DND-41 (cell line): ENCODE measurements at regions not wholly inside any gene's neighbourhood (a gene's known extent, or its start where the extent isn't known, plus 50 kb on each side); places are given as distances from the start of the nearest gene placed in this dataset.

ENCODE experiments used
- ATAC-seq: fragments of 200-7000 bp; cut with Tn5 transposase; 3 replicates; pipeline ENCODE4 v1.9.1; 2021; ENCODE audit warnings: low read depth; ENCODE audit not compliant: insufficient read depth
- DNase-seq: peaks from one replicate; pipeline ENCODE4 v3.0.0-alpha.2; 2020
- H2AFZ ChIP-seq: 2 replicates; pipeline ENCODE4 v1.6.0; 2012; ENCODE audit warnings: low read depth, low read length
- H3K27ac ChIP-seq: 2 replicates; pipeline ENCODE4 v1.5.1; 2012; ENCODE audit warnings: low read length, inconsistent platforms
- H3K27me3 ChIP-seq: fragments of 200-600 bp; sonication (generic); 2 replicates; pipeline ENCODE4 v1.6.0; 2012; ENCODE audit warnings: low read length, mild to moderate bottlenecking, inconsistent platforms; ENCODE audit not compliant: insufficient read depth, poor library complexity
- H3K36me3 ChIP-seq: 2 replicates; pipeline ENCODE4 v1.5.1; 2012; ENCODE audit warnings: low read length, inconsistent platforms; ENCODE audit not compliant: insufficient read depth
- H3K4me1 ChIP-seq: 2 replicates; pipeline ENCODE4 v1.5.1; 2012; ENCODE audit warnings: mild to moderate bottlenecking, low read length; ENCODE audit not compliant: insufficient read depth
- H3K4me2 ChIP-seq: 2 replicates; pipeline ENCODE4 v1.6.0; 2012; ENCODE audit warnings: mild to moderate bottlenecking, moderate library complexity, low read length, inconsistent platforms; ENCODE audit not compliant: insufficient read depth
- H3K4me3 ChIP-seq, 2 experiments: fragments of 200-600 bp in 1 of 2; shearing (Covaris generic) in 1 of 2; 2 replicates each; pipeline ENCODE4 v1.5.1; 2012 to 2016; ENCODE audit warnings: inconsistent platforms in 2 of 2, low read length in 2 of 2, mild to moderate bottlenecking in 2 of 2, low read depth in 1 of 2, moderate library complexity in 1 of 2
- H3K79me2 ChIP-seq: 2 replicates; pipeline ENCODE4 v1.6.0; 2012; ENCODE audit warnings: low read length, inconsistent platforms; ENCODE audit not compliant: insufficient read depth
- H3K9ac ChIP-seq: 2 replicates; pipeline ENCODE4 v1.6.0; 2012; ENCODE audit warnings: low read depth, mild to moderate bottlenecking, inconsistent platforms, low read length, moderate library complexity
- H3K9me3 ChIP-seq: 2 replicates; pipeline ENCODE4 v1.5.1; 2012; ENCODE audit warnings: low read length, moderate library complexity, mild to moderate bottlenecking, inconsistent platforms; ENCODE audit not compliant: insufficient read depth, severe bottlenecking
- H4K20me1 ChIP-seq: 2 replicates; pipeline ENCODE4 v1.6.0; 2012; ENCODE audit warnings: low read length; ENCODE audit not compliant: insufficient read depth
- CTCF ChIP-seq: IDR thresholded peaks from 2 replicates; pipeline ENCODE4 v1.5.1; 2012; ENCODE audit warnings: borderline replicate concordance, low read length, moderate library complexity, mild to moderate bottlenecking; ENCODE audit not compliant: poor library complexity, severe bottlenecking; ENCODE audit errors: extremely low read depth
- EZH2 ChIP-seq: IDR thresholded peaks from 3 replicates; pipeline ENCODE4 v1.6.1; 2012; ENCODE audit warnings: borderline replicate concordance, low read depth, mild to moderate bottlenecking, moderate library complexity, low read length, inconsistent platforms; ENCODE audit not compliant: severe bottlenecking

GRCh38 chr6:110548110-110548847 is 71.9 kb upstream of the SLC22A16 start:
- Histone ChIP-seq H3K9ac (no peak overlapping the region), H3K9me3 (peaks cover 9% of the 10 kb centered on the region), H4K20me1 (no peaks in the 10 kb centered on the region), H3K4me1 (no peaks in the 10 kb centered on the region), H3K4me3 (no peak overlapping the region), H3K79me2 (no peaks in the 10 kb centered on the region), H3K27ac (no peak overlapping the region), H3K36me3 (no peaks in the 10 kb centered on the region), H2AFZ (no peak overlapping the region), H3K4me2 (no peak overlapping the region), H3K27me3 (no peaks in the 10 kb centered on the region)
- DNase-seq (no peak), ATAC-seq (no peak)
- TF ChIP-seq CTCF, result no peak
- no peak for TF ChIP-seq EZH2

- Histone ChIP-seq H4K20me1 (no peaks in the 10 kb centered on the region), H3K27me3 (no peaks in the 10 kb centered on the region), H2AFZ (no peak overlapping the region), H3K4me1 (no peaks in the 10 kb centered on the region), H3K9ac (no peak overlapping the region), H3K4me3 (no peak overlapping the region), H3K9me3 (peaks cover 9% of the 10 kb centered on the region), H3K79me2 (no peaks in the 10 kb centered on the region), H3K36me3 (no peaks in the 10 kb centered on the region), H3K4me2 (no peak overlapping the region), H3K27ac (no peak overlapping the region)
- ATAC-seq, result no peak
- no peak for TF ChIP-seq EZH2
- no peak for TF ChIP-seq CTCF
- DNase-seq, result no peak
Observed at GRCh38 chr6:110547266-110547964, 71.0 kb upstream of the SLC22A16 start.

- H3K9me3 ChIP-seq, result peaks cover 6% of the 10 kb centered on the region
- H4K20me1 ChIP-seq, result no peaks in the 10 kb centered on the region
- H3K4me1 ChIP-seq, result no peaks in the 10 kb centered on the region
- H2AFZ ChIP-seq, result no peak overlapping the region
- DNase-seq (no peak), ATAC-seq (no peak)
- H3K27ac ChIP-seq, result no peak overlapping the region
- no peaks in the 10 kb centered on the region for H3K79me2 ChIP-seq
- H3K9ac ChIP-seq, result no peak overlapping the region
- TF ChIP-seq EZH2, result no peak
- no peak for TF ChIP-seq CTCF
- H3K36me3 ChIP-seq, result no peaks in the 10 kb centered on the region
- no peak overlapping the region for H3K4me3 ChIP-seq
- no peak overlapping the region for H3K4me2 ChIP-seq
- H3K27me3 ChIP-seq, result no peaks in the 10 kb centered on the region
Observed at GRCh38 chr6:110545081-110545872, 68.9 kb upstream of the SLC22A16 start.
